Activated CD4-positive, CD25-positive, alpha-beta regulatory T cell (primary cell): ENCODE measurements at regions not wholly inside any gene's neighbourhood (a gene's known extent, or its start where the extent isn't known, plus 50 kb on each side); places are given as distances from the start of the nearest gene placed in this dataset.
"Not testable (repeated sequence)": the region's sequence is repeated elsewhere in the genome, so short reads cannot be mapped to it uniquely, and the experiment has no call there.

Experiments used
- DNase-seq, 4 experiments: peaks; one replicate each; lab custom pipeline; 2025; lab: John Stamatoyannopoulos, UW

DNA sequence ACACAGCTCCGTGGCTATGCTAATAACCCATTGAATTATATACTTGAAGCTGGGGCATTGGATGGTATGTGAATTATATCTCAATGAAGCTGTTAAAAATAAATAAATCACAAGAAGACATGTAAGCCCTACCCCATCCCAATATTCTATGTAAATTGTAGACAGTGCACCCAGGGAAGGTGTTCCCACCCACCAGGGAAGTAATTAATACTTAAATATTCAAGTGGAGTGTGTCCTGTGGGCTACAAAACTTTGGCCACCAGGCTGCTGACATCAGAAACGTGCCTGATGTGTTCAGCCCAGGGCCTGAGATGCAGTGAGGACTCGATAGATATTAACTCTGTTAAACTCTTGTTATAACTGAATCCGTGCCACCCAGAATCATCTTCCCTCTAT is 240.4 kb upstream of the RREB1 start:
- DNase-seq, result no peak

DNA sequence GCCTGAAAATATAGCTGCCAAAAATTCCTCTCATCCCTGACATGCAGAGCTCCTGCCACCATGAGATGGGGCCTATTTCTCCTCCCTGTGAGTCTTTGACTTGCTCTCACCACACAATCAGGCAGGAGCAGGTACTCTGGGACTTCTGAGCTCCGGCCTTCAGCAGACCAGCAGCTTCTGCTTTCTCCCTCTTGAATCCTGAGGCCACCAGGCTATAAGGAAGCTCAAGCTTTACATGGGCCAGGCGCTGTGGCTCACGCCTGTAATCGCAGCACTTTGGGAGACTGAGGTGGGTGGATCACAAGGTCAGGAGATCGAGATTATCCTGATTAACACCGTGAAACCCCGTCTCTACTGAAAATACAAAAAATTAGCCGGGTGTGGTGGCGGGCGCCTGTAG is 238.7 kb upstream of the RREB1 start:
- DNase-seq, result no peak

GRCh38 chr6:6870921-6871320 is 236.8 kb upstream of the RREB1 start:
- DNase-seq, result no peak

DNA sequence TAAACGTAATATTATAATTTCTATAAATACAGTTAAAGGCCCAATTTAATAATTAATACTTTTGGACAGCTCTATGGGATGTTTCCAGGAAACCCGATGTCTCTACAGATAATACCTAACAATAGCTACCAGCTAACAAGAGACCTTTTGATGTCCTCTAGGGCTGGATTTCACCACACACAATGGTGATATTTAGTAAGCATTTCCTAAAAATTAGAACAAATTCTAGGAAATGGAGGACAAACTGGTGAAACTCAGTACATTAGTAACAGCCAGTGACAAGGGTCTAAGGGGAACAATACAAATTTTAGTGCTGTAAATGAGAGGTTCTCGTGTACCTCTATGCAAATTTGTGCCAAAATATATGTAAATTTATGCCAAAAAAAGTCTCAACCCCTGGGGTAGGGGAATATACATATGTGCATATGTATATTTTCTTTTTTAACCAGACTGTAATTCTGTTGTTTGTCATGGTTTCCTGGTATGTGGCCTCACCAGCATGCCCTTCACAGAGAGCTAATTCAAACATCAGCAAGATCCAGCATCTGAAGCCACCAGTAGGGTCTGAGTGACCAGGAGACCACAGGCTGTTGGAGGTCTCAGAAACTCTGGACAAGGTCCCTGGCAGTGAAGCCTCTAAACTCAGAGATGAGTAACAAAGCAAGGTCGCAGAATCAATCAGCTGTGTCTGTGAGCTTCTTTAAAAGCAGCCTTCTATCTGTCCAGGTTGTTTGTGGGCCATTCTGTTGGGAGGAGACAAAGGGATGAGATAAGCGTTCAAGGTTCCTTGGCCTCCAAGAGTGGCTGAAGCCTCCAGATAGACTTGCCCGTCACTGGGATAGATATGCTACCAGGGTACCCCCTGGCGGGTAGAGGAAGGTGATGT is 235.1 kb upstream of the RREB1 start:
- DNase-seq, result no peak

GRCh38 chr6:6873778-6874177 is 234.0 kb upstream of the RREB1 start:
- no peak for DNase-seq

- DNase-seq, result no peak
Observed at GRCh38 chr6:6875818-6876470, 231.8 kb upstream of the RREB1 start.

DNA sequence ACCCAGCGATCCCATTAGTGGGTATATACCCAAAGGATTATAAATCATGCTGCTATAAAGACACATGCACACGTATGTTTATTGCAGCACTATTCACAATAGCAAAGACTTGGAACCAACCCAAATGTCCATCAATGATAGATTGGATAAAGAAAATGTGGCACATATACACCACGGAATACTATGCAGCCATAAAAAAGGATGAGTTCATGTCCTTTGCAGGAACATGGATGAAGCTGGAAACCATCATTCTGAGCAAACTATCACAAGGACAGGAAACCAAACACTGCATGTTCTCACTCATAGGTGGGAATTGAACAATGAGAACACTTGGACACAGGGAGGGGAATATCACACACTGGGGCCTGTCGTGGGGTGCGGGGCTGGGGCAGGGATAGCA is 230.0 kb upstream of the RREB1 start:
- not testable (repeated sequence) for DNase-seq

GRCh38 chr6:6878887-6879585 is 228.7 kb upstream of the RREB1 start:
- no peak for DNase-seq

DNA sequence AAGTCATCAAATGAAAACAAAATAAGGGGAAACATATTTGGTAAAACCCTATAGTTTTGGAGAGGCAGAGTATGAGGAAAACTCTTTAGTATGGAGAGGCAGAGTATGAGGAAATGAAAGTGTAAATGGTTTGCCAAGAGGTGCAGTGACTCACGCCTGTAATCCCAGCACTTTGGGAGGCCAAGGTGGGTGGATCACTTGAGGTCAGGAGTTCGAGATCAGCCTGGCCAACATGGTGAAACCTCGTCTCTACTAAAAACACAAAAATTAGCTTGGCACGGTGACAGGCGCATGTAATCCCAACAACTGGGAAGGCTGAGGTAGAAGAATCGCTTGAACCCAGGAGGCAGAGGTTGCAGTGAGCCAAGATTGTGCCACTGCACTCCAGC is 228.2 kb upstream of the RREB1 start:
- DNase-seq, result not testable (repeated sequence)

- no peak for DNase-seq
Observed at GRCh38 chr6:6880745-6881437, 226.9 kb upstream of the RREB1 start.

DNA sequence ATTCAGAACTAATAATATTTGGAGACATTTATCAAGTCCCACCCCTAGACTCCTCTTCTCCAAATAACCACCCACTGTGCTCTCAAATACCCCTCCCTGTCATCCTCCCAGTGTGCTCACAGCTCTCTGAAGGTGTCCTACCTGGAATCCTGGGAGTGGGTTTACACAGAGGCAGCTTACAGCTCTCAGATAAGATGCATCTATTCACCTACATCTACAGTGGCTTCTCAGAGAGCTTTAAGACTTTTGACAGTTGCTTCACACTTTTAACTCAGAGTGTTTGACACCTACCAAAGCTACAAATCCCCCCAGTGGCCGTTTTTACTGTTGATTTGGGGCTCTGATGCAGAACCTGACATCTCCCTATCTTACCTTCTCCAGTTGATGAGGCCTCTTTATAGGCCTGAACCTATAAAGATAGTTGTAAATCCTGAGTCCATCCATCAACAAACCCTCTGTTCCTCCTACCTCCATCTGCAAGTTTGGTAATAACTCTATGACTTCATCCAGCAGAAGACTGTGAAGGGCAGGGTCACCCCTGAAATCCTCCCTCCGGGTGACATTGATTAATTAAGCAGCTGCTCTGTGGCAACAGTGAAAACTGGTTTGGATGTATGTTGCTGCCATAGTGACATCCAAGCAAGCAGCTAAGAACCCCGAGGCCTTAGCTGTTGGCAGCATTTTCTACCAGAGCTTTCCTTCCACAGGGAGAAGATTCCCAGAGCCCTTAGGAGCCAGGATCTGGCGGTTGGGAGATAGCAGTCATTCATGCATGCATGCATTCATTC is 226.1 kb upstream of the RREB1 start:
- DNase-seq, result no peak

DNA sequence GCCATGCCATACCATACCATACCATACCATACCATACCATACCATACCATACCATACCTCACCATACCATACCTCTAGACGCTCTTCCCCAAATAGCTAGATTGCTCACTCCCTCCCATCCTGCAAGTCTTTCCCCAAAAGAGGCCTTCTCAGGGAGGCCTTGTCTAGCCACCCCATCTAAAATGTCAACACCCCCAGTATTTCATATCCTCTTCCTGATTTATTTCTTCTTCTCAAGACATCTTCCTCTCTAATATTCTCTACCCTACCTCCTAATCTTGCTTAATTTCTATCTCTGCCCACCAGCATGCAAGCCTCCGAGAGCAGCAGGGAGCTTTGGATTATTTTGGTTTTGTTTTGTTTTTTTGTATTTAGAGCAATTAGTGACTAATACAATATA is 225.2 kb upstream of the RREB1 start:
- no peak for DNase-seq

DNA sequence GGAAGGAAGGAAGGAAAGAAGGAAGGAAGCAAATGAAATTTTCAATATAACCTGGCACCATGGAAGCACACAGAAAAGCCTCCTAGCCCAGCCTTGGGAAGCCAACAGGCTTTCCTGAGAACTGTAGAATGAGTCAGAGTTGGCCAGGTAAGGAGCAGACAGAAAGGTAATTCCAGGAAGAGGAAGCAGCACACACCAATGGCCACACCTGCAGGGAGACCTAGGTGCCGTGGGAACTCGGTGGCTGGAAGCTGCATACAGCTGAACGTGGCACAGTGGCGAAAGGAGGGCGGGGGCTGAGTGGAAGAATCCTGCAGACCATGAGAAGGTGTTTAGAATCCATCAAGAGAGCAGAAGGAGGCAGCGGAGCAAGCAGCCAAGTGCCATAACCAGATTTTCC is 224.8 kb upstream of the RREB1 start:
- no peak for DNase-seq

DNA sequence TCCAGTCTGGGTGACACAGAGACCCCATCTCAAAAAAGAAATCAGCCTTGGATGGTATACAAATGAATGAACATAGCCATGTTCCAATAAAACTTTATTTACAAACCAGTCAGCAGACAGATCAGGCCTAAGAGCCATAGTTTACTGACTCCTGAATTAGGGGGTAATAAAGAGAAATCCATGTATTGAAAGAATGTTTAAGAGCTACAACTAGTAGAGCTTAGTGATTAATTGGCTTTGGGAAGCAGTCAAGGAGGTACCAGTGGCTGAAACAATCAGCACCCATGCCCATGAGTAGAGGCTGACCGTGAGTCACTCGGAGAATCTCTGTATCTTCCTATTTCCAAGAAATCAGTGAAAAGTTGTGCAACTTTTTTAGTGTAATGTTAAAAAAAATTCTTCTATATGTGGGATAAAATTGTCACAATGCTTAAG is 223.6 kb upstream of the RREB1 start:
- no peak for DNase-seq

- no peak for DNase-seq
Observed at GRCh38 chr6:6884916-6885315, 222.8 kb upstream of the RREB1 start.

GRCh38 chr6:6885521-6886170 is 222.1 kb upstream of the RREB1 start:
- DNase-seq, result no peak

GRCh38 chr6:6886171-6886885 is 221.4 kb upstream of the RREB1 start:
- DNase-seq, result no peak

GRCh38 chr6:6886886-6887285 is 220.9 kb upstream of the RREB1 start:
- DNase-seq, result no peak

DNA sequence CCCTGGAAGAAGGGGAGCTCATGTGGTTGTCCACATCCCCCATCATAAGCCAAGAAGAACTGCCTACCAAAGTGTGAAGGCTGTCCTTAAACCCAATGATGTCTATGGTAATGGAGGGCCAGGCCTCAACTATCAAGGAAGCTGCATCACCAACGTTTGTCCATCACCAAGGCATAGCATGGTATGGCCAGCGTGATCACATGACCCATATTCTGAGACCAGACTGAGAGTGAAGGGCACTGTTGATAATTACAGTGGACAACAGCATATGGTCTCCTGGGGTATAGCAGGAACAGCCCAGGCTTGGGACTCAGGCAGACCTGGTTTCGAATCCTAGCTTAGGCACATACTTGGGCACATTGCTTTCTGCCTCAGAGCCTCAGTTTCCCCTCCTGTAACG is 218.2 kb upstream of the RREB1 start:
- DNase-seq, result no peak

DNA sequence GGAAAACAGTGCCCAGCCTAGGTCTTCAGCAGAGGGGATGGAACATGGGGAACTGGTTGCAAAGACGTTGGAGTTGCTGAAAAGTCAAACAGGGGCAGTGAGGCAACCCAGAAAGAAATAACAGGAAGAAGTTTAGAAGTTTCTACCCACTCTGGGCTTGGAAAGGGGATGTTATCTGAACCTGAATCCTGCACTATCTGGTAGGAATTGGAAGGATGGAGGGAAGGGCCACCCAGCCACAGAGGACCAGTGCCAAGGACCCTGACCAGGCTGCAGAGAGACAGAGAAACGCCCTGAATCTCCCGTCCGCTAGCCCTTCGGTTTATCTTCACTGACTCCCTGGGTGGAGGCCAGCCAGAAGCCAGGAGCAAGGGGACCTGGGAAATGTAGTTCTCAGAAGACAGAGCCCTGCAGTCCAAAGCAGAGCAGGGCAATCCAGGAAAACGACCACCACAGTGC is 217.3 kb upstream of the RREB1 start:
- DNase-seq, result no peak
